Fibroblast of villous mesenchyme (primary cell): ENCODE measurements at regions not wholly inside any gene's neighbourhood (a gene's known extent, or its start where the extent isn't known, plus 50 kb on each side); places are given as distances from the start of the nearest gene placed in this dataset.

Experiments
- DNase-seq: peaks from one replicate; pipeline ENCODE4 v3.0.0-alpha.2; 2010; ENCODE audit warnings: low read depth
- H3K4me3 ChIP-seq: 2 replicates; pipeline ENCODE4 v1.5.1; 2011; ENCODE audit warnings: low read depth, mild to moderate bottlenecking, low read length
- CTCF ChIP-seq: IDR thresholded peaks from 2 replicates; pipeline ENCODE4 v1.5.1; 2012; ENCODE audit warnings: low read depth, mild to moderate bottlenecking, low read length; ENCODE audit not compliant: insufficient read depth

GRCh38 chr4:116862592-116862991 is 222.8 kb downstream of the TRAM1L1 start:
- no peak for DNase-seq
- TF ChIP-seq CTCF, result no peak
- H3K4me3 ChIP-seq, result no peak overlapping the region

- DNase-seq, result no peak
- TF ChIP-seq CTCF, result no peak
- no peak overlapping the region for H3K4me3 ChIP-seq
Measured at GRCh38 chr4:116860891-116861290, 224.5 kb downstream of the TRAM1L1 start.

- no peak for DNase-seq
- TF ChIP-seq CTCF, result no peak
- H3K4me3 ChIP-seq, result no peak overlapping the region
Measured at GRCh38 chr4:116849620-116850019, 235.8 kb downstream of the TRAM1L1 start.

GRCh38 chr4:116847616-116848015 is 237.8 kb downstream of the TRAM1L1 start:
- H3K4me3 ChIP-seq, result no peak overlapping the region
- no peak for DNase-seq
- no peak for TF ChIP-seq CTCF

- H3K4me3 ChIP-seq, result no peak overlapping the region
- no peak for TF ChIP-seq CTCF
- DNase-seq, result no peak
Measured at GRCh38 chr4:116839826-116840225, 245.6 kb downstream of the TRAM1L1 start.

GRCh38 chr4:116838609-116839008 is 246.8 kb downstream of the TRAM1L1 start:
- no peak for TF ChIP-seq CTCF
- H3K4me3 ChIP-seq, result no peak overlapping the region
- DNase-seq, result no peak

GRCh38 chr4:116829187-116829586 is 256.2 kb downstream of the TRAM1L1 start:
- no peak for DNase-seq
- TF ChIP-seq CTCF, result no peak
- no peak overlapping the region for H3K4me3 ChIP-seq
